ENCODE measurements at regions not wholly inside any gene's neighbourhood (a gene's known extent, or its start where the extent isn't known, plus 50 kb on each side); places are given as distances from the start of the nearest gene placed in this dataset.

GRCh38 chr13:40182591-40182990, 483.9 kb downstream of the FOXO1 start:
- H3K4me1 ChIP-seq, result peaks cover 0 to 31% (median 7%) of the 10 kb centered on the region in 6 donors
- TF ChIP-seq POLR2A (IDR thresholded peaks at IDR 0.05) (no peak), POLR2AphosphoS5 (IDR thresholded peaks at IDR 0.05) (no peak)
- TF ChIP-seq, protein P1, sequence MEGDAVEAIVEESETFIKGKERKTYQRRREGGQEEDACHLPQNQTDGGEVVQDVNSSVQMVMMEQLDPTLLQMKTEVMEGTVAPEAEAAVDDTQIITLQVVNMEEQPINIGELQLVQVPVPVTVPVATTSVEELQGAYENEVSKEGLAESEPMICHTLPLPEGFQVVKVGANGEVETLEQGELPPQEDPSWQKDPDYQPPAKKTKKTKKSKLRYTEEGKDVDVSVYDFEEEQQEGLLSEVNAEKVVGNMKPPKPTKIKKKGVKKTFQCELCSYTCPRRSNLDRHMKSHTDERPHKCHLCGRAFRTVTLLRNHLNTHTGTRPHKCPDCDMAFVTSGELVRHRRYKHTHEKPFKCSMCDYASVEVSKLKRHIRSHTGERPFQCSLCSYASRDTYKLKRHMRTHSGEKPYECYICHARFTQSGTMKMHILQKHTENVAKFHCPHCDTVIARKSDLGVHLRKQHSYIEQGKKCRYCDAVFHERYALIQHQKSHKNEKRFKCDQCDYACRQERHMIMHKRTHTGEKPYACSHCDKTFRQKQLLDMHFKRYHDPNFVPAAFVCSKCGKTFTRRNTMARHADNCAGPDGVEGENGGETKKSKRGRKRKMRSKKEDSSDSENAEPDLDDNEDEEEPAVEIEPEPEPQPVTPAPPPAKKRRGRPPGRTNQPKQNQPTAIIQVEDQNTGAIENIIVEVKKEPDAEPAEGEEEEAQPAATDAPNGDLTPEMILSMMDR (IDR thresholded peaks at IDR 0.05 in 8 of 11, conservative IDR thresholded peaks at IDR 0.05 in 3 of 11), result no peak
- H3K36me3 ChIP-seq, result no peaks in the 10 kb centered on the region
- DNase-seq, result no peak
- H3K27ac ChIP-seq, result no peak overlapping the region
- intact Hi-C loops (cut with DNase I; ENCODE audit: low total_unique reads), result no loop called here
- no peak overlapping the region for H3K4me3 ChIP-seq
- H3K9me3 ChIP-seq, result no peaks in the 10 kb centered on the region
- 85 to 94% (median 87%) methylated on average over 2 of the region's 2 CpGs for WGBS, 5 donors
- no peaks in the 10 kb centered on the region for H3K27me3 ChIP-seq (replicated peaks in 1 of 7)

DNA sequence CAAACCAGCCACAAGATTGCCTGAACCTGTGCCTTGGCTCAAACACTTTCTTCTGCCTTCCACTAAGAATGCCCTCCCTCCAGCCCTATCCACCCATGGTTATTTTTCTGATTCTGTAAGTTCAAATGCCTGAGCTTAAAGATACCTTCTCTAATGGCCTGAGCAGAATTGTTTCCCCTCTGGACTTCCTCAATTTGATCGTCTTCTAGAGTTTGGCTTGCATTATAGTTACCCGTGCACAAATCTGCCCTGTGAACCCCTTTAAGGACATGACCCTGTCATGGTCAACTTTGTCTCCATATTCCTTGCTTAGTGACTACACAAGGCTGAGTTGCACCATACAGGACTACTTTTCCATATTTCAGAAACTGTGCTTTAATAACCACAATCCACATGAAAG, 481.0 kb downstream of the FOXO1 start:
- peaks cover 3 to 53% (median 18%) of the 10 kb centered on the region in 6 donors for H3K4me1 ChIP-seq
- TF ChIP-seq POLR2A (IDR thresholded peaks at IDR 0.05) (no peak), POLR2AphosphoS5 (IDR thresholded peaks at IDR 0.05) (no peak)
- TF ChIP-seq, protein P1 (IDR thresholded peaks at IDR 0.05 in 8 of 11, conservative IDR thresholded peaks at IDR 0.05 in 3 of 11), result no peak
- H3K27ac ChIP-seq, result no peak overlapping the region
- DNase-seq, result no peak
- no peaks in the 10 kb centered on the region for H3K36me3 ChIP-seq
- no peaks in the 10 kb centered on the region for H3K27me3 ChIP-seq (replicated peaks in 1 of 7)
- H3K9me3 ChIP-seq, result no peaks in the 10 kb centered on the region
- H3K4me3 ChIP-seq, result no peak overlapping the region
- 23 to 48% (median 44%) methylated on average over 2 of the region's 2 CpGs for WGBS, 5 donors
- intact Hi-C loops (cut with DNase I; ENCODE audit: low total_unique reads), result no loop called here

- no peaks in the 10 kb centered on the region for H3K36me3 ChIP-seq
- WGBS, 5 donors, result 59 to 90% (median 66%) methylated on average over 3 of the region's 3 CpGs
- DNase-seq, result no peak
- H3K27ac ChIP-seq, result peak overlapping the region in 2 of 8 donors; percentile 67 to 73
- TF ChIP-seq, protein P1 (IDR thresholded peaks at IDR 0.05 in 8 of 11, conservative IDR thresholded peaks at IDR 0.05 in 3 of 11), result no peak
- TF ChIP-seq POLR2A (IDR thresholded peaks at IDR 0.05) (no peak), POLR2AphosphoS5 (IDR thresholded peaks at IDR 0.05) (no peak)
- H3K4me3 ChIP-seq, result no peak overlapping the region
- no peaks in the 10 kb centered on the region for H3K27me3 ChIP-seq (replicated peaks in 1 of 7)
- intact Hi-C loops (cut with DNase I; ENCODE audit: low total_unique reads), result no loop called here
- H3K4me1 ChIP-seq, result peaks cover 9 to 59% (median 24%) of the 10 kb centered on the region in 6 donors
- H3K9me3 ChIP-seq, result no peaks in the 10 kb centered on the region
These were observed 480.4 kb downstream of the FOXO1 start for GRCh38 chr13:40186041-40186440.

DNA sequence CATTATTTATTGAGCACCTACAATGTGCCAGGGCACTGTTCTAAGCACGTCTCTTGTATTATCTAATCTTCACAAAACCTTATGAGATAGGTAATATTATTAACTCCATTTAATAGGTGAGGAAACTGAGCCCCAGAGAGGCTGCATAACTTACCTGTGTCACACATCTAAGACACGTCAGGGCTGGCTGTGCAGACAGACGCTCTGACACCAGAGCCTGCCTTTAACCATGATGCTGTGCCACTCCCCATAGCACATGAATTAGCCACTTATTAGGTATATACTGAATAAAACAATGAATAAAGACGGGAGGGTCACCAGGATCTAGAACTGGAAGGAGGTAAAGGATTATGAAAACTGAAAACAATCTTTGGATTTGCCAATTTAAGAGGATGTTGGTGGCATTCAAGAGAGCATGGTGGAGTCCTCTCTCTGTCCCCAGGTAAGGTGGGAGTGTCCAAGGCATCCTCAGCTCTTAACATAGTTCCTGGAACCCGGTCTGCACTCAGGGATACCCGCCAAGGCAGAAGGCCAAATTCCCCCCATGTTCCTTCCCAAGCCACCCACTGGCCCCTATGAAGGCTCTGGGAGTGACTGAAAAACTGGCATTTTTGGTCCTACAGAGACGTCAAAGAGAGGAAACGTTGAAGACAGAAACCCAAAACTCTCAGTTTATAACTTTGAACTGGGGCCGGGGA, 479.7 kb downstream of the FOXO1 start:
- intact Hi-C loops (cut with DNase I; ENCODE audit: low total_unique reads), result no loop called here
- H3K27ac ChIP-seq, result peak overlapping the region in 5 of 8 donors; percentile 26 to 73 (median 67)
- H3K9me3 ChIP-seq, result no peaks in the 10 kb centered on the region
- DNase-seq, result no peak
- no peak for TF ChIP-seq POLR2A (IDR thresholded peaks at IDR 0.05)
- no peak for TF ChIP-seq POLR2AphosphoS5 (IDR thresholded peaks at IDR 0.05)
- TF ChIP-seq, protein P1 (IDR thresholded peaks at IDR 0.05 in 8 of 11, conservative IDR thresholded peaks at IDR 0.05 in 3 of 11), result no peak
- no peaks in the 10 kb centered on the region for H3K27me3 ChIP-seq (replicated peaks in 1 of 7)
- 64 to 75% (median 74%) methylated on average over 9 of the region's 9 CpGs for WGBS, 5 donors
- H3K36me3 ChIP-seq, result no peaks in the 10 kb centered on the region
- H3K4me1 ChIP-seq, result peaks cover 16 to 66% (median 29%) of the 10 kb centered on the region in 6 donors
- no peak overlapping the region for H3K4me3 ChIP-seq
